ENCODE measurements at regions not wholly inside any gene's neighbourhood (a gene's known extent, or its start where the extent isn't known, plus 50 kb on each side); places are given as distances from the start of the nearest gene placed in this dataset.

DNA sequence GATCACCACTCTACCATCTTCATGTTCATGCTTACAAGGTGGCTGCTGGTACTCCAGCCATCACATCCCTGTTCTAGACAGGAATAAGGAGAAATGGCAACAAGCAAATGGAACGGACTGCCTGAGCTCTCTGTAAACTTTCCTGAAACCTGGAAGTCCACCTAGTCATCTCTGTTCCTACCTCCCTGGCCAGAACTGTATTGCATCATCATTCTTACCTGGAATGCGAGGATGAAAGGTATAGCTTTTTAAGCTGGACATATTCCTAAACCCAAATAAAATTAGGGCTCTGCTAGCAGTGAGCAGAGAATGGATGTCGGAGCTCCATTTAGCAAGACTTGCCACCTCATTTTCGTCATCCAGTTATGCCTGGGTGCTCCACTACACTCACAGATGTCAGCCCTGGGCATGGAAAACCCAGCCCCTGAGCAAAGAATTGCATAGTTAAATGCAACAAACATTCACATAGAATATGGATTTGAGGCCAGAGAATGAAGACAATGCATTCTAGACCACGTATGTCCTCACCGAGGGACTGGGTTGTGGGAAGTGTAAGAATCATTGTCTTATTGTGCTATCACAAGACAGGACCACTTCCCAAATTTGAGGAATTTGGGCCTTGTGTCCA is 214.3 kb upstream of the CDYL start:
- Histone ChIP-seq H3K36me3 (no peaks in the 10 kb centered on the region), H3K27me3 (no peaks in the 10 kb centered on the region), H3K27ac (no peak overlapping the region), H3K4me1 (no peaks in the 10 kb centered on the region), H3K4me3 (no peak overlapping the region), H3K9me3 (no peaks in the 10 kb centered on the region)
- 91 to 92% methylated on average over 6 of the region's 6 CpGs for WGBS, 2 donors
- ATAC-seq (ENCODE audit: low FRiP score in 2 of 2) (no peak), DNase-seq (no peak)
- TF ChIP-seq EP300 (IDR thresholded peaks at IDR 0.05): no peak
- TF ChIP-seq POLR2AphosphoS5 (IDR thresholded peaks at IDR 0.05): no peak
- no peak for TF ChIP-seq POLR2A (IDR thresholded peaks at IDR 0.05)
- TF ChIP-seq CTCF (IDR thresholded peaks at IDR 0.05): no peak

DNA sequence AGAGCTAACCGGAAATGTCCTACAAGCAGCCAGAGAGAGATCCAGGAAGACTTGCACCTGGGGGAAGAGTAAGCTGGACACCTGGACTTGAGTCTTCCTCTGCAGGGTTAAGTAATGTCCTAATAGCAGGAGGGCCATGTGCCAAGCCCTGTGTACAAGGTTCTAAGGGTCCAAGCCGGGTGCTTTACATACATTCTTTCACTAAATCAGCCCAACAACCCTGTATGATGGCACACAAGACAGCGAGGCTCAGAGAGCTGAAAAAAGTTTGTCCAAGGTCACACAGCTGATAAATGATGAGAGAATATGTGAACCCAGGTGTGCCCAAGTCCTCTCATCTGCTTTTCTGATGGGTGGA is 215.1 kb upstream of the CDYL start:
- Histone ChIP-seq H3K27me3 (no peaks in the 10 kb centered on the region), H3K27ac (no peak overlapping the region), H3K4me3 (no peak overlapping the region), H3K9me3 (no peaks in the 10 kb centered on the region), H3K4me1 (no peaks in the 10 kb centered on the region), H3K36me3 (no peaks in the 10 kb centered on the region)
- 80 to 85% methylated on average over 3 of the region's 3 CpGs for WGBS, 2 donors
- DNase-seq (no peak), ATAC-seq (ENCODE audit: low FRiP score in 2 of 2) (no peak)
- TF ChIP-seq EP300 (IDR thresholded peaks at IDR 0.05) (no peak), POLR2AphosphoS5 (IDR thresholded peaks at IDR 0.05) (no peak)

- H3K4me3 ChIP-seq: no peak overlapping the region
- H3K36me3 ChIP-seq: no peaks in the 10 kb centered on the region
- H3K9me3 ChIP-seq: no peaks in the 10 kb centered on the region
- H3K27ac ChIP-seq: no peak overlapping the region
- peak in 1 of 2 donors; percentile 34 for ATAC-seq (ENCODE audit: low FRiP score in 2 of 2)
- no peak for TF ChIP-seq POLR2A (IDR thresholded peaks at IDR 0.05)
- no peaks in the 10 kb centered on the region for H3K27me3 ChIP-seq
- DNase-seq: no peak
- no peaks in the 10 kb centered on the region for H3K4me1 ChIP-seq
- 86 to 89% methylated on average over 9 to 13 of the region's 13 CpGs for WGBS, 2 donors
These were observed 215.8 kb upstream of the CDYL start for GRCh38 chr6:4560221-4561077.

- TF ChIP-seq EP300 (IDR thresholded peaks at IDR 0.05) (no peak), POLR2A (IDR thresholded peaks at IDR 0.05) (no peak)
- ATAC-seq (ENCODE audit: low FRiP score in 2 of 2) (peak in 1 of 2 donors; percentile 20), DNase-seq (peak in 1 of 2 donors; percentile 26)
- Histone ChIP-seq H3K4me1 (no peaks in the 10 kb centered on the region), H3K27ac (no peak overlapping the region), H3K4me3 (no peak overlapping the region), H3K27me3 (no peaks in the 10 kb centered on the region), H3K9me3 (no peaks in the 10 kb centered on the region), H3K36me3 (no peaks in the 10 kb centered on the region)
- WGBS, 2 donors: 94 to 96% methylated on average over 19 of the region's 19 CpGs
These were observed 216.8 kb upstream of the CDYL start for GRCh38 chr6:4559281-4559875.

DNA sequence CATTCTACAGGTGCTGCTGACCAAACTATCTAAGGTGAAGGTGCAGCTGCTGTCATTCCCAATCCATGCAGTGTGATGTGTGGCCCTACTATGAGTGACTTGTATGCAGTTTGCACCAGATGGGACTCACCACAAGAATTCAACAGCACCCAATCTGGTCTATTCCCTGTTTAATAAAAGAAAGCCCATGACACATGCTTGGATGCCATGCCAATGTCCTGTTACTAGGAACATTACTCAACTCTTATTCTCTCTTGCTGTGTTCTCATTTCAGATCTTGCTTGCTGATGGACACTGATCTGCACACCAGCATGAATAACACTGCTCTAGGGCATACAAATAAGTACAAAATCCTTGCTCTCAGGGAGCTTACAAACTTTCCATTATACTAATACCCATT is 221.6 kb upstream of the CDYL start:
- Histone ChIP-seq H3K4me1 (no peaks in the 10 kb centered on the region), H3K27me3 (no peaks in the 10 kb centered on the region), H3K27ac (no peak overlapping the region), H3K36me3 (no peaks in the 10 kb centered on the region), H3K4me3 (no peak overlapping the region), H3K9me3 (no peaks in the 10 kb centered on the region)
- ATAC-seq (ENCODE audit: low FRiP score in 2 of 2) (no peak), DNase-seq (no peak)
- TF ChIP-seq POLR2AphosphoS5 (IDR thresholded peaks at IDR 0.05) (no peak), CTCF (IDR thresholded peaks at IDR 0.05) (no peak), EP300 (IDR thresholded peaks at IDR 0.05) (no peak), POLR2A (IDR thresholded peaks at IDR 0.05) (no peak)

DNA sequence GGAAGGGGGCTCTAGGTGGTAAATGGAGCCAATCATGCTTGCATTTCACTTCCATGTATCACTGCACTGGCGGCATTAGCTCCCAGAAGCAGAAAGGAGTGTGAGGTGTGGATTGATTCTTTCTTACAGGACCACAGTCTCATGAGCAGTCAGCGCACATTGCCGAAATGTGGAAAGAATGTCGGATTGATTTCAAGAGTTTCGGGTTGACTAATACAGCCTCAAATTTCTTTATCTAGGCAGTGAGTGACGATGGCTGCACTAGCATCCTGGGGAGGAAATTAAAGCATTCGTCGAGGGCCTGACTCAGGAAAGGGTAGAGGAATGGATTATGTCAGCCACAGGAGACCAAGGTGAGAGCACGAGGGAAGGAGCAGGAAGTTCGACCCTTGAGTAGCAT is 222.8 kb upstream of the CDYL start:
- no peak for DNase-seq
- Histone ChIP-seq H3K9me3 (no peaks in the 10 kb centered on the region), H3K27ac (no peak overlapping the region), H3K4me3 (no peak overlapping the region), H3K27me3 (no peaks in the 10 kb centered on the region), H3K36me3 (no peaks in the 10 kb centered on the region), H3K4me1 (no peaks in the 10 kb centered on the region)
- ATAC-seq (ENCODE audit: low FRiP score in 2 of 2): no peak
- 76 to 77% methylated on average over 10 of the region's 10 CpGs for WGBS, 2 donors
- no peak for TF ChIP-seq CTCF (IDR thresholded peaks at IDR 0.05)
- TF ChIP-seq POLR2AphosphoS5 (IDR thresholded peaks at IDR 0.05): no peak
- no peak for TF ChIP-seq EP300 (IDR thresholded peaks at IDR 0.05)
- TF ChIP-seq POLR2A (IDR thresholded peaks at IDR 0.05): no peak
